Pancreas (tissue), 10 donors: ENCODE measurements at regions not wholly inside any gene's neighbourhood (a gene's known extent, or its start where the extent isn't known, plus 50 kb on each side); places are given as distances from the start of the nearest gene placed in this dataset.
A peak's percentile ranks its signal among the peaks of the same experiment; 100 is the strongest.

Experiments
- ATAC-seq, 4 donors: fragments of 200-7000 bp; cut with Tn5 transposase; one replicate each; pipeline versions ENCODE4 v1.8.0 to v1.9.1; 2020; ENCODE audit warnings: mild to moderate bottlenecking in 4 of 4, moderate library complexity in 4 of 4
- DNase-seq, 6 donors: peaks; one replicate each; pipeline ENCODE4 v3.0.0-alpha.2; 2020
- FAIRE-seq: peaks from 2 replicates; lab custom pipeline; 2012; peaks lifted over from hg19 to GRCh38; lab: Jason Lieb, UNC
- H3K27ac ChIP-seq, 4 donors: fragments of 200-600 bp; sonication (generic); 1 replicate in 3 of 4; 2 replicates in 1 of 4; pipeline versions ENCODE4 v1.5.0 to v1.8.0; 2020
- H3K27me3 ChIP-seq, 4 donors: fragments of 200-600 bp; one replicate each; pipeline ENCODE4 v1.8.0; 2021
- H3K36me3 ChIP-seq, 3 donors: fragments of 200-600 bp; sonication (generic) in 1 of 3; one replicate each; pipeline versions ENCODE4 v1.5.0 to v1.8.0; 2020 to 2021
- H3K4me1 ChIP-seq, 3 donors: fragments of 200-600 bp; one replicate each; pipeline ENCODE4 v1.8.0; 2021
- H3K4me3 ChIP-seq, 4 donors: fragments of 200-600 bp; sonication (generic) in 2 of 4; one replicate each; pipeline versions ENCODE4 v1.5.0 to v1.8.0; 2020 to 2021
- H3K9me3 ChIP-seq, 4 donors: fragments of 200-600 bp; one replicate each; pipeline ENCODE4 v1.8.0; 2021
- CTCF ChIP-seq, 4 donors: fragments of 200-600 bp; sonication (generic) in 3 of 4; IDR thresholded peaks; one replicate each; pipeline versions ENCODE4 v1.5.0 to v1.8.0; 2021; ENCODE audit warnings: antibody characterized with exemption in 4 of 4
- WGBS, 2 donors: extraction: QIAGEN DNeasy Blood & Tissue Kit; methylation state at CpG; one replicate each; pipeline ENCODE4 v1.1.7; 2013; 5-methylcytosine and 5-hydroxymethylcytosine counted together
- intact Hi-C, 3 donors: fragments of 100-400 bp; cut with DNase I; formaldehyde crosslinking; loops; one replicate each; pipeline versions ENCODE4 v1.11.1 to v1.14.2; 2022
- donor health status: healthy with polysubstance abuse.
- donor health status: DM: no; HTN: no; CAD: no; lungs with moderate emphysema.
- donor health status: DM: no; HTN: no; CAD: no.
- donor health status: control.
- donor health status: control.
- donor health status: Bipolar disorder and iron deficiency.
- donor health status: DM: yes; HTN: yes; CAD: no.
- donor health status: DM: no; HTN: no; CAD: no.
- donor health status: DM: no; HTN: no; CAD: no.
- donor health status: DM: yes; HTN: yes; CAD: no.

DNA sequence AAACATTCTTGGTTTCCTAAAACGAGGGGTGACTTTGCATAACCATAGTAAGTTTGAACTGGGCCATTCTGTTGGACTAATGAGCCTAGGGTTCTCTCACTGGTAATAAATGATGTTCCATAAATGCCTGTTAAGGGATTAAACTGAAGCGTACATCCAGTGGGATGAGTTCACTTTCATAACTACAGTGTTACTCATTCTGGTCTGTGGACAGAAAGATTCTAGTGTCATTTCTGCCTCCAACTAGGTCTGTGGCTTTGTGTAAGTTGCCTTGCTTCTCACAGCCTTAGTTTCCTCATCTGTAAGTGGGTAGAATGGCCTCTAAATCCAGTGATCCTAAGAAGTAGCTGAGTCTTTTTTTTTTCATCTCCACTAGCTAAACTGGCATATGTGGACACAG is 1860.6 kb upstream of the PIK3C3 start:
- no peaks in the 10 kb centered on the region for H3K4me1 ChIP-seq
- no peaks in the 10 kb centered on the region for H3K27me3 ChIP-seq
- ATAC-seq (peak in 1 of 4 donors; percentile 26), FAIRE-seq (no peak), DNase-seq (no peak)
- TF ChIP-seq CTCF (IDR thresholded peaks at IDR 0.05) = no peak
- H3K4me3 ChIP-seq = no peak overlapping the region
- H3K9me3 ChIP-seq = no peaks in the 10 kb centered on the region
- intact Hi-C loops = no loop called here
- H3K36me3 ChIP-seq = no peaks in the 10 kb centered on the region
- WGBS, 2 donors = 49 to 57% methylated on average over 2 of the region's 2 CpGs
- H3K27ac ChIP-seq = no peak overlapping the region

GRCh38 chr18:40088130-40088529 is 1866.9 kb upstream of the PIK3C3 start:
- H3K4me3 ChIP-seq = no peak overlapping the region
- TF ChIP-seq CTCF (IDR thresholded peaks at IDR 0.05) = no peak
- 55 to 58% methylated on average over 3 of the region's 3 CpGs for WGBS, 2 donors

GRCh38 chr18:40079786-40080185 is 1875.2 kb upstream of the PIK3C3 start:
- intact Hi-C loops = no loop called here
- H3K9me3 ChIP-seq = no peaks in the 10 kb centered on the region
- 79 to 86% methylated on average over 2 of the region's 2 CpGs for WGBS, 2 donors
- no peaks in the 10 kb centered on the region for H3K36me3 ChIP-seq
- no peak for TF ChIP-seq CTCF (IDR thresholded peaks at IDR 0.05)
- no peaks in the 10 kb centered on the region for H3K27me3 ChIP-seq
- no peak overlapping the region for H3K4me3 ChIP-seq
- no peak for ATAC-seq
- H3K27ac ChIP-seq = no peak overlapping the region
- no peaks in the 10 kb centered on the region for H3K4me1 ChIP-seq
- FAIRE-seq = no peak
- no peak for DNase-seq

More at GRCh38 chr18:40088130-40088529, 1866.9 kb upstream of the PIK3C3 start:
- Histone ChIP-seq H3K36me3 (no peaks in the 10 kb centered on the region), H3K4me1 (no peaks in the 10 kb centered on the region), H3K27me3 (no peaks in the 10 kb centered on the region), H3K27ac (no peak overlapping the region), H3K9me3 (no peaks in the 10 kb centered on the region)
- no peak for DNase-seq
- intact Hi-C loops = no loop called here
- FAIRE-seq = no peak
- ATAC-seq = no peak

DNA sequence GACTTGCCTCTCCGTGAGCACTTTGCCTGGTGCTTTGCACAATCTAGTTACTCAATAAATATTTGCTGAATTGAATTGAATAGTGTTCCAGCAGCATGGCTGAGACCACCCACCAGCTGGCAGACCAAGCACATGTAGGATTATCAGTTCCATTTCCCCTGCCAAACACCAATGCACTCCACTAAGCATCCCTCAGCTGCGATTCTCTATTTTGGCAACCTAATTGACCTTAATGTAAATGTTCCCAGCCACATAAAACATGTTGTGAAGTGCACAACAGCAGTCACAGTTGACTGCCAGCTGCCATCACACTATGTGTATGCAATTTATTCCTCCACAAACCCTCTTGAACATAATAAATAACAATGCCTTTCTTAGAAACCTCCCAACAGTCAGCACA is 1879.4 kb upstream of the PIK3C3 start:
- no peak for TF ChIP-seq CTCF (IDR thresholded peaks at IDR 0.05)
- Histone ChIP-seq H3K4me1 (no peaks in the 10 kb centered on the region), H3K27ac (no peak overlapping the region), H3K36me3 (no peaks in the 10 kb centered on the region), H3K4me3 (no peak overlapping the region), H3K27me3 (no peaks in the 10 kb centered on the region), H3K9me3 (no peaks in the 10 kb centered on the region)
- DNase-seq (no peak), ATAC-seq (no peak), FAIRE-seq (no peak)
- intact Hi-C loops = no loop called here
- whole genome bisulfite sequencing, 2 donors = 60 to 73% methylated on average over 2 of the region's 2 CpGs

DNA sequence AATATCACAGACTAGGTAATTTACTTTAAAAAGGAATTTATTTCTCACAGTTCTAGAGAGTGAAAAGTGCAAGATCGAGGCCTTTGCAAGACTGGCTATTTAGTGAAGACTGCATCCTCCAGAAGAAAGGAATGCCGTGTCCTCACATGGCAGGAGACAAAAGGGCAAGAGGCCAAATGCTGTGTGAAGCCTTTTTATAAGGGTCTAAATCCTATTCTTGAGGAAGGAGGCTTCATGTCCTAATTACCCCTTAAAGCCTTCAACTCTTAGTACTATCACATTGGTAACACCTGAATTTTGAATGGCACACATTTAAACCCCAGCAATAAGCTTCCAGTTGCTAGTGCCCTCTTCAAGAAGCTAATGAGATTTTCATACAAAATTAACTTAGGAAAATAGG is 1882.3 kb upstream of the PIK3C3 start:
- Histone ChIP-seq H3K4me3 (no peak overlapping the region), H3K36me3 (no peaks in the 10 kb centered on the region), H3K27ac (no peak overlapping the region), H3K27me3 (no peaks in the 10 kb centered on the region), H3K4me1 (no peaks in the 10 kb centered on the region), H3K9me3 (no peaks in the 10 kb centered on the region)
- intact Hi-C loops = no loop called here
- DNase-seq = no peak
- TF ChIP-seq CTCF (IDR thresholded peaks at IDR 0.05) = no peak
- 49 to 69% methylated on average over 2 of the region's 2 CpGs for WGBS, 2 donors
- no peak for FAIRE-seq
- ATAC-seq = no peak
